CD8-positive, alpha-beta memory T cell (primary cell): ENCODE measurements at regions not wholly inside any gene's neighbourhood (a gene's known extent, or its start where the extent isn't known, plus 50 kb on each side); places are given as distances from the start of the nearest gene placed in this dataset.

Experiments used
- CTCF ChIA-PET: fragments of 350-600 bp; sonication (Branson Sonifier 250); formaldehyde crosslinking; loops from one replicate; lab custom pipeline; 2021; ENCODE audit warnings: antibody characterized with exemption; lab: Charles Lee
- POLR2A ChIA-PET: fragments of 350-600 bp; sonication (Branson Sonifier 250); formaldehyde crosslinking; loops from one replicate; lab custom pipeline; 2021; ENCODE audit warnings: antibody characterized with exemption; lab: Charles Lee
- DNase-seq, 5 donors: peaks; one replicate each; pipeline versions ENCODE4 v3.0.0 to v3.0.0-alpha.2; 2020 to 2022; ENCODE audit warnings: mixed read lengths in 1 of 5
- H3K27ac ChIP-seq: one replicate; pipeline ENCODE4 v1.7.0; 2013; ENCODE audit warnings: low read depth, mild to moderate bottlenecking, low read length, moderate library complexity
- H3K27me3 ChIP-seq: 2 replicates; pipeline ENCODE4 v1.7.0; 2013; ENCODE audit warnings: low read length, mild to moderate bottlenecking; ENCODE audit not compliant: insufficient read depth, poor library complexity, severe bottlenecking
- H3K36me3 ChIP-seq: 2 replicates; pipeline ENCODE4 v1.7.0; 2013; ENCODE audit warnings: mild to moderate bottlenecking, low read length, moderate library complexity; ENCODE audit not compliant: insufficient read depth
- H3K4me1 ChIP-seq: 2 replicates; pipeline ENCODE4 v1.7.0; 2013; ENCODE audit warnings: mild to moderate bottlenecking, low read length, moderate library complexity; ENCODE audit not compliant: insufficient read depth
- H3K4me3 ChIP-seq: 2 replicates; pipeline ENCODE4 v1.7.0; 2013; ENCODE audit warnings: mild to moderate bottlenecking, low read length
- H3K9me3 ChIP-seq: 2 replicates; pipeline ENCODE4 v1.7.0; 2013; ENCODE audit warnings: mild to moderate bottlenecking, low read length
- H3K27ac Mint-ChIP-seq, 8 donors: one replicate each; pipeline ENCODE4 v1.8.0; 2020 to 2021; ENCODE audit warnings: mixed read lengths in 8 of 8, mild to moderate bottlenecking in 6 of 8, inconsistent platforms in 3 of 8, moderate library complexity in 3 of 8
- H3K27me3 Mint-ChIP-seq, 2 donors: one replicate each; pipeline ENCODE4 v1.8.0; 2020 to 2021; ENCODE audit warnings: mixed read lengths in 2 of 2, mild to moderate bottlenecking in 1 of 2, moderate library complexity in 1 of 2
- H3K36me3 Mint-ChIP-seq, 3 donors: one replicate each; pipeline ENCODE4 v1.8.0; 2020 to 2021; ENCODE audit warnings: mixed read lengths in 3 of 3, inconsistent platforms in 1 of 3, mild to moderate bottlenecking in 1 of 3
- H3K4me1 Mint-ChIP-seq, 3 donors: one replicate each; pipeline ENCODE4 v1.8.0; 2020 to 2021; ENCODE audit warnings: mixed read lengths in 3 of 3, inconsistent platforms in 1 of 3, mild to moderate bottlenecking in 1 of 3
- H3K4me3 Mint-ChIP-seq, 7 donors: one replicate each; pipeline ENCODE4 v1.8.0; 2020 to 2021; ENCODE audit warnings: mixed read lengths in 7 of 7, mild to moderate bottlenecking in 6 of 7, moderate library complexity in 4 of 7, inconsistent platforms in 2 of 7
- H3K9me3 Mint-ChIP-seq, 5 donors: one replicate each; pipeline ENCODE4 v1.8.0; 2020 to 2022; ENCODE audit warnings: mixed read lengths in 5 of 5, mild to moderate bottlenecking in 3 of 5, moderate library complexity in 2 of 5, inconsistent platforms in 1 of 5

- Histone ChIP-seq H3K27ac (no peak overlapping the region), H3K4me1 (no peaks in the 10 kb centered on the region), H3K27me3 (no peaks in the 10 kb centered on the region), H3K4me3 (no peak overlapping the region), H3K9me3 (no peaks in the 10 kb centered on the region), H3K36me3 (no peaks in the 10 kb centered on the region)
- DNase-seq: no peak
- Mint-ChIP-seq H3K9me3 (peaks cover 0 to 9% (median 3%) of the 10 kb centered on the region in 5 donors), H3K36me3 (no peaks in the 10 kb centered on the region), H3K4me3 (no peak overlapping the region), H3K27ac (no peak overlapping the region), H3K27me3 (no peaks in the 10 kb centered on the region), H3K4me1 (no peaks in the 10 kb centered on the region)
- ChIA-PET CTCF (no interaction called here), POLR2A (no interaction called here)
Measured at GRCh38 chr20:10910535-10911178, 236.9 kb upstream of the JAG1 start.

GRCh38 chr20:10911298-10911697, 237.5 kb upstream of the JAG1 start:
- peaks cover 0 to 9% (median 3%) of the 10 kb centered on the region in 5 donors for H3K9me3 Mint-ChIP-seq
- H3K27ac Mint-ChIP-seq: no peak overlapping the region
- CTCF ChIA-PET: no interaction called here
- H3K9me3 ChIP-seq: no peaks in the 10 kb centered on the region
- H3K36me3 ChIP-seq: no peaks in the 10 kb centered on the region
- H3K27ac ChIP-seq: no peak overlapping the region
- no peaks in the 10 kb centered on the region for H3K4me1 Mint-ChIP-seq
- no peaks in the 10 kb centered on the region for H3K36me3 Mint-ChIP-seq
- no peak for DNase-seq
- H3K4me3 ChIP-seq: no peak overlapping the region
- no peaks in the 10 kb centered on the region for H3K4me1 ChIP-seq
- no peaks in the 10 kb centered on the region for H3K27me3 Mint-ChIP-seq
- no peaks in the 10 kb centered on the region for H3K27me3 ChIP-seq
- H3K4me3 Mint-ChIP-seq: no peak overlapping the region
- POLR2A ChIA-PET: no interaction called here

GRCh38 chr20:10915815-10916214, 242.0 kb upstream of the JAG1 start:
- no peak overlapping the region for H3K4me3 ChIP-seq
- ChIA-PET CTCF (no interaction called here), POLR2A (no interaction called here)
- Mint-ChIP-seq H3K27ac (no peak overlapping the region), H3K4me1 (no peaks in the 10 kb centered on the region), H3K27me3 (no peaks in the 10 kb centered on the region), H3K36me3 (no peaks in the 10 kb centered on the region), H3K9me3 (peaks cover 0 to 13% (median 2%) of the 10 kb centered on the region in 5 donors), H3K4me3 (no peak overlapping the region)
- H3K27me3 ChIP-seq: no peaks in the 10 kb centered on the region
- no peaks in the 10 kb centered on the region for H3K4me1 ChIP-seq
- no peaks in the 10 kb centered on the region for H3K9me3 ChIP-seq
- no peaks in the 10 kb centered on the region for H3K36me3 ChIP-seq
- H3K27ac ChIP-seq: no peak overlapping the region
- no peak for DNase-seq

- H3K4me3 ChIP-seq: no peak overlapping the region
- no peaks in the 10 kb centered on the region for H3K4me1 ChIP-seq
- H3K9me3 Mint-ChIP-seq: peaks cover 0 to 13% (median 2%) of the 10 kb centered on the region in 5 donors
- H3K27me3 Mint-ChIP-seq: no peaks in the 10 kb centered on the region
- no peaks in the 10 kb centered on the region for H3K4me1 Mint-ChIP-seq
- ChIA-PET CTCF (no interaction called here), POLR2A (no interaction called here)
- no peaks in the 10 kb centered on the region for H3K9me3 ChIP-seq
- no peaks in the 10 kb centered on the region for H3K36me3 ChIP-seq
- H3K27me3 ChIP-seq: no peaks in the 10 kb centered on the region
- H3K4me3 Mint-ChIP-seq: no peak overlapping the region
- no peak overlapping the region for H3K27ac ChIP-seq
- no peak overlapping the region for H3K27ac Mint-ChIP-seq
- no peak for DNase-seq
- H3K36me3 Mint-ChIP-seq: no peaks in the 10 kb centered on the region
Measured at GRCh38 chr20:10916312-10916711, 242.5 kb upstream of the JAG1 start.

DNA sequence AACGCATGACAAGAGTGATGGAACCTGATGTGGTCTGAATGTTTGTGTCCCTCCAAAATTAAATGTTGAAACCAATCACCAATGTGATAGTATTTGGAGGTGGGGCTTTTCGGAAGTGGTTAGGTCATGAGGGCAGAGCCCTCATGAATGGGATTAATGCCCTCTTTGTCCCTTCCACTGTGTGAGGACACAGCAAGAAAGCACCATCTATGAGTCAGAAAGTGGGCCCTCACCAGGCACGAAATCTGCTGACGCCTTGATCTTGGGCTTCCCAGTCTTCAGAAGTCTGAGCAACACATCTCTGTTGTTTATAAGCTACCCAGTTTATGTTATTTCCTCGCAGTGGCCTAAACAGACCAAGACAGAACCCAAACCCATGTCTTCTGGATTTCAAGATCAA, 244.0 kb upstream of the JAG1 start:
- no peaks in the 10 kb centered on the region for H3K4me1 Mint-ChIP-seq

GRCh38 chr20:10919396-10920140, 245.8 kb upstream of the JAG1 start:
- peaks cover 0 to 9% (median 2%) of the 10 kb centered on the region in 5 donors for H3K9me3 Mint-ChIP-seq
- no peaks in the 10 kb centered on the region for H3K36me3 Mint-ChIP-seq
- H3K4me1 Mint-ChIP-seq: no peaks in the 10 kb centered on the region
- Histone ChIP-seq H3K27ac (no peak overlapping the region), H3K4me3 (no peak overlapping the region), H3K36me3 (no peaks in the 10 kb centered on the region), H3K9me3 (no peaks in the 10 kb centered on the region), H3K27me3 (no peaks in the 10 kb centered on the region), H3K4me1 (no peaks in the 10 kb centered on the region)
- H3K27me3 Mint-ChIP-seq: no peaks in the 10 kb centered on the region
- H3K4me3 Mint-ChIP-seq: no peak overlapping the region
- CTCF ChIA-PET: no interaction called here
- H3K27ac Mint-ChIP-seq: no peak overlapping the region
- POLR2A ChIA-PET: no interaction called here
- DNase-seq: no peak

More for the DNA sequence above, 244.0 kb upstream of the JAG1 start:
- Histone ChIP-seq H3K9me3 (no peaks in the 10 kb centered on the region), H3K4me3 (no peak overlapping the region), H3K36me3 (no peaks in the 10 kb centered on the region), H3K27me3 (no peaks in the 10 kb centered on the region), H3K27ac (no peak overlapping the region), H3K4me1 (no peaks in the 10 kb centered on the region)
- Mint-ChIP-seq H3K27me3 (no peaks in the 10 kb centered on the region), H3K9me3 (peaks cover 0 to 13% (median 2%) of the 10 kb centered on the region in 5 donors), H3K4me3 (no peak overlapping the region), H3K36me3 (no peaks in the 10 kb centered on the region), H3K27ac (no peak overlapping the region)
- ChIA-PET POLR2A (no interaction called here), CTCF (no interaction called here)
- DNase-seq: no peak

GRCh38 chr20:10920396-10920795, 246.6 kb upstream of the JAG1 start:
- DNase-seq: no peak
- Histone ChIP-seq H3K27me3 (no peaks in the 10 kb centered on the region), H3K27ac (no peak overlapping the region), H3K4me3 (no peak overlapping the region), H3K4me1 (no peaks in the 10 kb centered on the region), H3K9me3 (no peaks in the 10 kb centered on the region), H3K36me3 (no peaks in the 10 kb centered on the region)
- no peaks in the 10 kb centered on the region for H3K36me3 Mint-ChIP-seq
- POLR2A ChIA-PET: no interaction called here
- H3K9me3 Mint-ChIP-seq: peaks cover 0 to 8% (median 2%) of the 10 kb centered on the region in 5 donors
- CTCF ChIA-PET: no interaction called here
- H3K27me3 Mint-ChIP-seq: no peaks in the 10 kb centered on the region
- H3K4me3 Mint-ChIP-seq: no peak overlapping the region
- no peak overlapping the region for H3K27ac Mint-ChIP-seq
- H3K4me1 Mint-ChIP-seq: no peaks in the 10 kb centered on the region

- Mint-ChIP-seq H3K36me3 (no peaks in the 10 kb centered on the region), H3K9me3 (peaks cover 0 to 8% (median 2%) of the 10 kb centered on the region in 5 donors), H3K27ac (no peak overlapping the region), H3K4me1 (no peaks in the 10 kb centered on the region), H3K27me3 (peaks cover 0 to 1% of the 10 kb centered on the region in 2 donors), H3K4me3 (no peak overlapping the region)
- Histone ChIP-seq H3K4me3 (no peak overlapping the region), H3K9me3 (no peaks in the 10 kb centered on the region), H3K4me1 (no peaks in the 10 kb centered on the region), H3K36me3 (no peaks in the 10 kb centered on the region), H3K27ac (no peak overlapping the region), H3K27me3 (no peaks in the 10 kb centered on the region)
- no peak for DNase-seq
- CTCF ChIA-PET: no interaction called here
- POLR2A ChIA-PET: no interaction called here
Measured at GRCh38 chr20:10921491-10922010, 247.8 kb upstream of the JAG1 start.
